BJ (cell line): ENCODE measurements at regions not wholly inside any gene's neighbourhood (a gene's known extent, or its start where the extent isn't known, plus 50 kb on each side); places are given as distances from the start of the nearest gene placed in this dataset.

Experiments
- CTCF ChIA-PET: fragments of 350-600 bp; formaldehyde crosslinking; extraction: SDS; loops from one replicate; lab custom pipeline; 2021; ENCODE audit warnings: antibody characterized with exemption, inconsistent platforms; lab: Yijun Ruan, JAX
- POLR2A ChIA-PET: fragments of 300-600 bp; sonication (Branson Sonifier 250); formaldehyde crosslinking; extraction: SDS; loops from one replicate; lab custom pipeline; 2021; ENCODE audit warnings: antibody characterized with exemption; lab: Charles Lee
- DNase-seq: peaks from one replicate; pipeline ENCODE4 v3.0.0-alpha.2; 2011; ENCODE audit warnings: low read depth
- H3K27me3 ChIP-seq: 2 replicates; pipeline ENCODE4 v1.6.0; 2011; ENCODE audit warnings: low read length; ENCODE audit not compliant: control insufficient read depth, insufficient read depth
- H3K36me3 ChIP-seq: 2 replicates; pipeline ENCODE4 v1.5.1; 2011; ENCODE audit warnings: low read length; ENCODE audit not compliant: control insufficient read depth, insufficient read depth
- H3K4me3 ChIP-seq: 2 replicates; pipeline ENCODE4 v1.5.1; 2011; ENCODE audit warnings: low read depth, mild to moderate bottlenecking, control low read depth, low read length
- TF ChIP-seq, protein P1 (sequence below): IDR thresholded peaks from 2 replicates; pipeline ENCODE4 v1.5.1; 2011; ENCODE audit warnings: low read depth, mild to moderate bottlenecking, control low read depth, inconsistent platforms, low read length, moderate library complexity; ENCODE audit not compliant: insufficient read depth

DNA sequence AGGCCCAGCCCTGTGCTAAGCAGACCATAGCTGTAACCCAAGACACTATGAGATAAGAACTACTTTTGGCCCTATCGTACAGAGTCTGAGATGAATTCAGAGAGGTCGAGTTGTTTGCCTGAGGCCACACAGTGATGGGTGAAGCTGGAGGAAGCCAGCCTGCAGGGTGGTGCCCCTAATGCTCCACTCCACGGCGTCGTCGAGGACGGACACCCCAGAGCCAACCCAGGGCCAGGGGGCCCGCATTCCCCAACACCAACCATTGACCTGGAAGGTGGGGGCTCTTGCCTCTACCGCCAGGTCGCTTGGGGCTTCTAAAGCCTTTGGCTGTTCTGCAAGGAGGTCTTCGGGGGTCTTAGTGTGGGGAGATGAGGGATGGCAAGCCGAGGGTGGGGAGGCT is 84.1 kb downstream of the IRF8 start:
- CTCF ChIA-PET, result interaction anchor here (0.7 to 3.6 kb wide), 3 partner anchors 34 to 164 kb away, joined by 3 to 18 read pairs (median 5); no protein-coding TSS in a partner anchor

DNA sequence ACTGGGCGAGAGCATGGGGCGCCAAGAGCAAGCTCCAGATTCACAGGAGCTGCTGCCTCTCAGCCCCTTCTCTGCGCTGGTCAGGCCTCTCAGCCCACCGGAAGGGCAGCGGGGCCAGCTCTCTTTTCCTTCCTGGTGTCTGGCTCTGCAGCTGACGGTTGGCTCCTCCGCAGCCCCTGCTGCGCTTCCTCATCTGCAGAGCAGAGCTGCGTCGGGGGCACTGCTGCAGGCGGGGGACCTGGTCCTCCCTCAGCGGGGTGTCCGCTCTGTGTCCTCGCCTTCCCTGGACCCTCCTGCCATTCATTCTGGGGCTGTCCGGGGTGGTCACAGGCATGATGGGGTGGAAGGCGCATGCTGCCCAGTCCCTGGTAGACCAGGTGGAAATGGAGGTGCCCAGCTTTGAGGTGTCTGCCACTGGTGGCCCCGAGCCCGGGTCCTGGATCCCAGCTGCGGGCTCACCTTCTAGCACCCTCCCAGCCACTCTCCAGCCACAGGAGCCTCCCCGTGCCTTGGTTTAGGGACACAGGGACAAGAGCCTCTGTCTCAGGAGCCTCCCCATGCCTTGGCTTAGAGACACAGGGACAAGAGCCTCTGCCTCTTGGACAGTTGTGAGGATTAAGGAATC is 84.8 kb downstream of the IRF8 start:
- POLR2A ChIA-PET, result no interaction called here
- H3K36me3 ChIP-seq, result no peaks in the 10 kb centered on the region
- DNase-seq, result no peak
- TF ChIP-seq, protein P1, sequence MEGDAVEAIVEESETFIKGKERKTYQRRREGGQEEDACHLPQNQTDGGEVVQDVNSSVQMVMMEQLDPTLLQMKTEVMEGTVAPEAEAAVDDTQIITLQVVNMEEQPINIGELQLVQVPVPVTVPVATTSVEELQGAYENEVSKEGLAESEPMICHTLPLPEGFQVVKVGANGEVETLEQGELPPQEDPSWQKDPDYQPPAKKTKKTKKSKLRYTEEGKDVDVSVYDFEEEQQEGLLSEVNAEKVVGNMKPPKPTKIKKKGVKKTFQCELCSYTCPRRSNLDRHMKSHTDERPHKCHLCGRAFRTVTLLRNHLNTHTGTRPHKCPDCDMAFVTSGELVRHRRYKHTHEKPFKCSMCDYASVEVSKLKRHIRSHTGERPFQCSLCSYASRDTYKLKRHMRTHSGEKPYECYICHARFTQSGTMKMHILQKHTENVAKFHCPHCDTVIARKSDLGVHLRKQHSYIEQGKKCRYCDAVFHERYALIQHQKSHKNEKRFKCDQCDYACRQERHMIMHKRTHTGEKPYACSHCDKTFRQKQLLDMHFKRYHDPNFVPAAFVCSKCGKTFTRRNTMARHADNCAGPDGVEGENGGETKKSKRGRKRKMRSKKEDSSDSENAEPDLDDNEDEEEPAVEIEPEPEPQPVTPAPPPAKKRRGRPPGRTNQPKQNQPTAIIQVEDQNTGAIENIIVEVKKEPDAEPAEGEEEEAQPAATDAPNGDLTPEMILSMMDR, result no peak
- H3K4me3 ChIP-seq, result no peak overlapping the region
- CTCF ChIA-PET, result interaction anchor here (0.7 to 3.6 kb wide), 2 partner anchors 33 to 162 kb away, joined by 3 to 18 read pairs; no protein-coding TSS in a partner anchor
- peaks cover 24% of the 10 kb centered on the region for H3K27me3 ChIP-seq

More for the DNA sequence above, 84.1 kb downstream of the IRF8 start:
- H3K4me3 ChIP-seq, result no peak overlapping the region
- DNase-seq, result no peak
- TF ChIP-seq, protein P1, result no peak
- H3K27me3 ChIP-seq, result peaks cover 23% of the 10 kb centered on the region
- POLR2A ChIA-PET, result no interaction called here
- H3K36me3 ChIP-seq, result no peaks in the 10 kb centered on the region

DNA sequence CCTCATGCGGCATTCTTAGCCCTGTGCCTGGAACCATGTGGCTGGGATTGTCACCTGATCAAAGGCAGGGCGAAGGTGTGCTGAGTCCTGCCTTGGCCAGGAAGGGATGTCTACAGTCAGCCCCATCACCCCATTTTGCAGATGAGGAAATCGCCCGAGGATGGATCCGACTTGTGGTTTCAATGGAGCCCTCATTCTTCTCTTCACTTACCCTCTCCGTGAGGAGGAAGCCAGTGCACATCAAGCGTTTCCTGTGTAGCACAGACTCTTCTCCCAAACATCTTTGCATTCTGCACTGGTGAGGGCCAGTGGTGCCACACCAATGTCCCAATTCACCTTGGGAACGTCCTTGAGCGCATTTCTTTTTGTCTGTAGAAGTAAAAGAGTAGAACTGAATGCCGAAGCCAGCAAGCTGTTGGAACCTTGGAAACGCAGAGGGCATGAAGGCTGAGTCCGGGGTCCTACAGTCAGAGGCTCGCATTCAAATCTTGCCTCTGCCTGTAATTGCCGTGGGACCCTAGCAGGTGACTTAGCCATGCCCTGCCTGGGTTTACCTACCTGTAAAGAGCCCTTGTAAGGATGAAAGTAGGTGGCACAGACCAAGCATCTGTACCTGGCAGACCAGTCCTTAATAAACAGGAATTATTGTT is 85.4 kb downstream of the IRF8 start:
- H3K36me3 ChIP-seq, result no peaks in the 10 kb centered on the region
- TF ChIP-seq, protein P1, result no peak
- no peak for DNase-seq
- no peak overlapping the region for H3K4me3 ChIP-seq
- peaks cover 29% of the 10 kb centered on the region for H3K27me3 ChIP-seq
- CTCF ChIA-PET, result interaction anchor here (0.6 to 3.6 kb wide), 4 partner anchors 163 to 190 kb away, joined by 3 to 18 read pairs (median 3); no protein-coding TSS in a partner anchor
- POLR2A ChIA-PET, result no interaction called here

DNA sequence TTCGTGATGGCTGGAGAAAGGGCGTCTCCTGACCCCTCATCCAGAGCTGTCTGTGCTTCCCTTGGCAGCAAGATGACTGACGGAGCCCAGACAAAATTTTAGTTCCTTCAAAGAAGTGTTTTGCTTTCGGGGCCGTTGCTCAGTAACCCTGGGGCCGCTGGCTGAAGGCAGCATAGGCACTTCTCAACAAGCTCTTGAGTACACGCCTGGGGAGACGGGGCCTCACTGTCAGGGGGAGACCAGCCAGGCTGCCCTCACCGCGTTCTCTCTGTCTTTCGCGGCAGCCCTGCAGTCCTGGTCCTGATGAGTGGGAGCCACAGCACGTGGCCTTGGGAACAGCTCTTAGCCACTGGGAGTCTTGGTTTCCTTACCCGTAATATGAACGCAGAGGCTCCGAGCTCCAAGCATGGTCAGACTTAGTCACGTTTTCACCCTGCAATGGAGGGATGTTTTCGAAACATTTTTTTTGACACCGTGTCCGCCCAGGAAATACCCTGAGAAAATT is 86.0 kb downstream of the IRF8 start:
- ChIA-PET POLR2A (no interaction called here), CTCF (interaction anchor here (0.6 to 0.8 kb wide), 3 partner anchors 164 to 191 kb away, joined by 3 read pairs; no protein-coding TSS in a partner anchor)
- Histone ChIP-seq H3K27me3 (peaks cover 32% of the 10 kb centered on the region), H3K4me3 (no peak overlapping the region), H3K36me3 (no peaks in the 10 kb centered on the region)
- TF ChIP-seq, protein P1, result no peak
- DNase-seq, result no peak

DNA sequence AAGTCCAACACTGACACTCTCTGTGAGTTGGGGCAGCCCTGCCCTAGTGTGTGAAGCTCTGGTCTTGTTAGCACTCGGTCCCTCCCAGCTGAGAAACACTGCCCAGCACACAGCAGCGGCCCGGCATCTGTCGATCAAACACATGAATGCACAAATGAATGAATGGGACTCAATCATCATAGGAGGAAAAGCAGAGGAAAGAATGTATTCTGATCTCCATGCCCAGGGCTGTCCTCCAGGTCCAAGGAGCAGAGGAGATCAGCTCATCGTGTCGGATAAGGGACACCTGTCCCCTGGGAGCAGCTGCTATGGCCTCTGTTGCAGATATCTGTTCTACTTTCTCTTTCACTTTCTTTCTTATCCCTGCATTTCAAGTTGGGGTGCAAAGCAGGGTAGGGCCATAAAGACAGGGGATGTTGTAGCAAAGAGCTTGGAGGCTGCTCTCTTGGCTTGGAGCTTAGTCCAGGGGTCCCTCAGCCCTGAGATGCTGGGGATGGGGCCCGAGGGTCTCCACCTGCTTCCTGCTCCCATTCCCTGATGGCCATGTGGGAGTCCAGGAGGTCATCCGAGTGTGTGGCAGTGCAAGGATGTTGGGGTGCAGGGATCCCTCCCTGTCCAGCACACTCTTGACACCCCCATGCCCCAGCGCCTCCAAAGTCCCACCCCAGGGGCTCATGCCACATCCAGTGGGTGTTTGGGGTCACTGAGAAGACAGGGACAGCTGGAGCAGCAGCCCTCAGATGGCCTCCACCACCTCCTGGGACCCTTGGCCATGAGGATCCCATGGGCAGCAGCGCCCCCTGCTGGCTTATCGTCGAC is 88.2 kb downstream of the IRF8 start:
- ChIA-PET POLR2A (no interaction called here), CTCF (interaction anchor here (0.8 to 8.7 kb wide), 12 partner anchors 9 to 174 kb away, joined by 3 to 140 read pairs (median 4); no protein-coding TSS in a partner anchor)
- Histone ChIP-seq H3K4me3 (no peak overlapping the region), H3K27me3 (peaks cover 36% of the 10 kb centered on the region), H3K36me3 (no peaks in the 10 kb centered on the region)
- TF ChIP-seq, protein P1, result peak; percentile 35; the same call in 1 of the 2 replicates
- no peak for DNase-seq
